SH-SY5Y (cell line): ENCODE measurements at regions not wholly inside any gene's neighbourhood (a gene's known extent, or its start where the extent isn't known, plus 50 kb on each side); places are given as distances from the start of the nearest gene placed in this dataset.

Experiments used
- GATA2 ChIP-seq: IDR thresholded peaks from 2 replicates; pipeline ENCODE4 v1.6.1; 2011; ENCODE audit warnings: mild to moderate bottlenecking, low read depth, low read length
- GATA3 ChIP-seq: IDR thresholded peaks from 2 replicates; pipeline ENCODE4 v1.6.1; 2011; ENCODE audit warnings: low read depth, mild to moderate bottlenecking, low read length, moderate library complexity

GRCh38 chr1:34621916-34622315, 132.9 kb upstream of the GJB5 start:
- TF ChIP-seq GATA2 (no peak), GATA3 (no peak)
